ENCODE measurements at regions not wholly inside any gene's neighbourhood (a gene's known extent, or its start where the extent isn't known, plus 50 kb on each side); places are given as distances from the start of the nearest gene placed in this dataset.
"Not testable (repeated sequence)": the region's sequence is repeated elsewhere in the genome, so short reads cannot be mapped to it uniquely, and the experiment has no call there.

DNA sequence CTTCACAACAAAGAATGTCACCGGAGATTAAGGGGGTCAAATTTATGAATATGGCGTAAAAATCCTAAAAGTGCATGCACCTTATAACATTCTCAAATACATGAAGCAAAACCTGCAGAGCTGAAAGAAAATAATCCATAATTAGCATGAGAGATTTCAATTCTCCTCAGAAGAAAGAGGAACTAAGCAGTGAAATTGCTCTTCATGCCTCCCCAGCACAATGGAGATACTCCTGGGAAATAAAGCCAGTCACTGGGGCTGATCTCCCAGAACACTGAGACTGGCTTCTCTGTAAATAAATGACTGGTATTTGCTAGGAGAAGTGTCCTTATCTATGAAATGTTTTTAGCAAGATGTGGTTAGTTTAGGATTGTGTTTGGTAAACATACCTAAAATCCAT, 68.1 kb downstream of the GOLGA6L6 start:
- not testable (repeated sequence) for DNase-seq

DNA sequence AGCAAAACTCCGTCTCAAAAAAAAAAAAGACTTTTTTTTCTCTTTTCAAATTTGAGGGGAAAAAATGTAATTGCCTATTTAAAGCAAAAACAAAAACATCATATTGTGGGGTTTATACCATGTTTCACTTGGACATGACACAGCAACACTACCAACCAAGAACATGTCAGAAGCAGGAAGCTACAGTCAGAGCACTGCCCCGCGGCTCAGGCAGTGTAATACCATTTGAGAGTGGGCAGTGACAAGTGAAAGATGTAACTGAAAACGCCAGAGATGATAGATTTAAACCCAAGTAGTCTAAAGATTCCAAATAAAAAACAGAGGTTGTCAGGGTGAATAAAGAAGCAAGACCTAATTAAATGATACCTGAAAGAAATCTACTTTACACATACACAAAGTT, 68.6 kb downstream of the GOLGA6L6 start:
- not testable (repeated sequence) for DNase-seq

DNA sequence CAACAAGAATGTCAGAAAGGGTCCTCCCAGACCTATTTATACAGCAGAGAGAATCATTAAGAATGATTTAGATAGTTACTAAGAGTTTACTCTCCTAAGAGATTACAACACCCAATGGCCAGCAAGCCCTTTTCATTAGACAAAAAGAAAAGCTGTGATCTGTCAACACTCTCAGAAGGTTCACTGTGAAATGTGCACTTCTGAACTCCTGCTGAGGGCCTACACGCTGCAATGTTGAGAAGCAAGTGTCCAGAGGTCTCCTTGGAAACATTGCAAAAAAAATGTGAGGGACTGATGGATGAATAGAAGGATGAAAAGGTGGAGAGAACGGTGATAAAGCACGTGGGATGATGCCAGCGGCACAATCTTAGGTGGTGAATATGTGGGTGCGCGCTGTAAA, 70.8 kb downstream of the GOLGA6L6 start:
- DNase-seq: not testable (repeated sequence)

GRCh38 chr15:20441138-20441537, 100.5 kb downstream of the GOLGA6L6 start:
- DNase-seq: not testable (repeated sequence)

- DNase-seq: not testable (repeated sequence)
These were observed 101.2 kb downstream of the GOLGA6L6 start for GRCh38 chr15:20440390-20440789.

- DNase-seq: not testable (repeated sequence)
These were observed 102.5 kb downstream of the GOLGA6L6 start for GRCh38 chr15:20439111-20439510.

DNA sequence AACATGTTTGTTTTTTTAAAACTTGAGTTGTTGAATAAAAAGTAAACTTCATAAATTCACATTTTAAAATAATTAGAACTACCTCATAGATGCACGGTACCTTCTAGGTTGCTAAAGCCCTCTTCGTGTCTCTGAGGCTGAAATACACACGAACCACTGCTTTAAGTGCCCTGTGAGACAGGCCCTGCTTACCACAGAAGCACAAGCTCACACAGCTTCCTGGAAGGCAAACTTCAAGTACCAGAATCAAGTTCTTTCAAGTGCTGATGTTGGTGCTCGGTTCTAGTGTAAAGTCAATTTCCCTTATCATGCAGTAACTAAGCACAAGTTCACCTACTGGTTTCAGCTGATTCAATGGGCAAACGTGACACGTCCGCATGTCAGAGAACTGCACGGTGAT, 103.3 kb downstream of the GOLGA6L6 start:
- DNase-seq: not testable (repeated sequence)

DNA sequence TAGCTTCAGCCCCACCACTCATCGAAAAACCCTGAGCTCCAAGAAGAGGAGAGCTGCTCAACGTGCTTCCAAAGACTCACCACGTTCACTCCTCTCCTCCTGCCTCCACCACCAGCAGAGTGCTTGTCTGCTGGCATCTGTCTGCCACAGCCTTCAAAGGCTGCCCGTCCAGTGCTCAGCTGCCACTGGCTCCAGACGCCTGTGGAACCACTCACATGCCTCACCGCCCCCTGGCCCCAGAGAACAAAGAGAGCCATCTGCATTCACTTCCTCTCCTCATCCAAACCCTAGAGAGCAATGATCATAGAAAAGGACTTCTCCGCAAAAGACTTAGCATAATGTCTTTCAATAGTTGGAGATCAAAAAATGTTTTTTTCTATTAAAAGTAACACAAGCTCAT, 108.1 kb downstream of the GOLGA6L6 start:
- DNase-seq: not testable (repeated sequence)

- not testable (repeated sequence) for DNase-seq
These were observed 111.1 kb downstream of the GOLGA6L6 start for GRCh38 chr15:20430495-20430894.

GRCh38 chr15:20420710-20421109, 120.9 kb downstream of the GOLGA6L6 start:
- not testable (repeated sequence) for DNase-seq

DNA sequence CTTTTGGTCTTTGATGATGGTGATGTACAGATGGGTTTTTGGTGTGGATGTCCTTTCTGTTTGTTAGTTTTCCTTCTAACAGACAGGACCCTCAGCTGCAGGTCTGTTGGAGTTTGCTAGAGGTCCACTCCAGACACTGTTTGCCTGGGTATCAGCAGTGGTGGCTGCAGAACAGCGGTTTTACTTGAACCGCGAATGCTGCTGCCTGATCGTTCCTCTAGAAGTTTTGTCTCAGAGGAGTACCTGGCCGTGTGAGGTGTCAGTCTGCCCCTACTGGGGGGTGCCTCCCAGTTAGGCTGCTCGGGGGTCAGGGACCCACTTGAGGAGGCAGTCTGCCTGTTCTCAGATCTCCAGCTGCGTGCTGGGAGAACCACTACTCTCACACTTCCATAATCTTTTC, 125.0 kb downstream of the GOLGA6L6 start:
- DNase-seq: not testable (repeated sequence)

DNA sequence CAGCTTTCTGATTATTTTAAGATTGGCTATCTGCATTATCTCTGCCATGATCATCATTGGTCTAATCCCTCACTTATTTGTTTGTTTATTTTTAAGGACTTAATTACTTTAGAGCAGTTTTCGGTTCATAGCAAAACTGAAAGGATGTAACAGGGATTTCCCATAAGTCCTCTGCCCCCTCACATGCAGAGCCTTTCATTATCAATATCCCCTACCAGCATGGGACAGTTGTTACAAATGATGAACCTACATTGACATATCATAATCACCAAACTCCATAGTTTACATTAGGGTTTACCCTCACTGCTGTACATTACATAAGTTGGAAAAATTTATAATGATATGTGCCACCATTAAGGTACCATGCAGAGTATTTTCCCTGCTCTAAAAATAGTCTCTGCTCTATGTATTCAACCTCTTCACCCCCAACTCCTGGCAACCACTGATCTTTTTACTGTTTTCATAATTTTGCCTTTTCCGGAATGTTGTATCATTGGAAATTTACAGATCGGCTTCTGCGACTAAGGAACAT, 131.9 kb downstream of the GOLGA6L6 start:
- DNase-seq: not testable (repeated sequence)

DNA sequence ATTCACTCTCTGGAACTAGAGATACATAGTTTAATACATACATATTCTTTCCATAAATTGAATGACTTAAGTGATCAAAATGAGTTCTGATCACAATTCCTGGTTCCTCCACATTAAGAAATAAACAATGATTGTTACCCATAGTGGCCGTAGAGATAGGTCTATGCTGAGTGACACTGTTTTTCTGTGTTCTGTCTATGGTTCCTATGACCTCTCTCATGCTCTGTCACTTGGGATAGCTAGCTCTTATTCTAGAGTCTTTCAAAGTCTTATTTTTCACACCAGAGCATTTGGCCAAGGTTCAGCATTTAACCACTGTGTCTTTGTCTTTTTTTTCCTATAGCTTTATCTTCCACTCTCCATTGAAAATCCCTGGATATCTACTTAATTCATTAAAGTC, 132.4 kb downstream of the GOLGA6L6 start:
- DNase-seq: no peak

DNA sequence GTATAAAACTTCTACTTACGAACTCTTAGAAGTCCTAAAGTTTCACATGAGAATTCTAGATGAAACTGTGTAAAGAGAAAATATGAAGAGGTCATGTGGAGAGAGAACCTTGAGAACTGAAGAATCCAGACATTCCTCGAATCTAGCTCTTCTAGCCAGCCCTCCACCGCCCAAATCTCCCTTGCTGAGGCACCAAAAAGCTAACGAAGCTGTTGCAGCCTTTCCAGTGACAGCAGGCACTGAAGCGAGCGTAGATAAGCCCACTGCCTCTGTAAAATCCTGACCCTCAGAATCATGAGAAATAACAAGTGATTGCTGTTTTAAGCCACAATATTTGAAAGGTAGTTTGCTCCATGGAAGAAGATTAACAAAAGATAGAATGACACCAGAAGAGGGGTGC, 134.0 kb downstream of the GOLGA6L6 start:
- no peak for DNase-seq

DNA sequence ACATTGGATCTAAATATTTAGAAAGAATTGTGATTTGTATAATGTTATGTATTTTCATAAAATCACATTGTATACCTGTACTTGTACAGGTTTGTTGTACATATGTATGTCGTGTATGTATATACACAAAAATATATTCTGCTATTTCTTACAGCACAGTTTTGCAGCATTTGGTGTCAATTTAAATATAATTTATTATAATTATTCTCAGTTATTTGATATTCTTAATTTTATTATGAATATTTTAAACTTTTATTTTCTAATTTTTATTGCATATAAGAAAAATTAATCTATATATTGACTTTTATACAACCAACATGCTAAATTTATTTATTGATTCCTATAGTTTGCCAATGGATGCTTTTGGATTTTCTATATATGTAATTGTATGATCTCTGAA, 137.0 kb downstream of the GOLGA6L6 start:
- DNase-seq: not testable (repeated sequence)

DNA sequence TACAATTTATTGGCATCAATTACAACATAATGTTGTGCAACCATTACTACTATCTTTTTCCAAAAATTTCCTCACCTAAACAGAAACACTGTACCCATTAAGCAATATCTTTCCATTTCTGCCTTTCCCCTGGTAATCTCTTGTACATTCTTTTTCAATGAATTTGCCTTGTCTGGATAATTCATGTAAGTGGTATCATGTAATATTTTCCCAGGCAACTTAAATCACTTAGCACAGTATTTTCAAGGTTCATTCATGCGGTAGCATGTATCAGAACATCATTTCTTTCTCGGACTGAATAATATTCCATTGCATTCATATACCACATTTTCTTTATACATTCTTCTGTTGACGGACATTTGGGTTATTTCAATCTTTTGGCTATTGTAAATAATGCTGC, 139.0 kb downstream of the GOLGA6L6 start:
- DNase-seq: peak; percentile 14

GRCh38 chr15:20401058-20401457, 140.5 kb downstream of the GOLGA6L6 start:
- not testable (repeated sequence) for DNase-seq

DNA sequence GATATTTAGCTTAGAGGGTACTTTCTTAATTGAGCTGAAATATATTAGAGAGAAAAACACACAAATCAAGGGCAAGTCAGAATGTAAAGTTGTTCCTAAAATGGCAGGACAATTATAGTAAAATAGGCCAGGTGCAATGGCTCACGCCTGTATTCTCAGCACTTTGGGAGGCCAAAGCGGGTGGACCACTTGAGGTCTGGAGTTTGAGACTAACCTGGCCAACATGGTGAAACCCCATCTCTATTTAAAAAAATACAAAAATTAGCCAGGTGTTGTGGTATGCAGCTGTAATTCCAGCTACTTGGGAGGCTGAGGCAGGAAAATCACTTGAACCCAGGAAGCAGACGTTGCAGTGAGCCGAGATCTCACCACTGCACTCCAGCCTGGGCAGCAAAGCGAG, 142.9 kb downstream of the GOLGA6L6 start:
- not testable (repeated sequence) for DNase-seq

- not testable (repeated sequence) for DNase-seq
These were observed 153.4 kb downstream of the GOLGA6L6 start for GRCh38 chr15:20388161-20388560.

- DNase-seq: no peak
These were observed 155.4 kb downstream of the GOLGA6L6 start for GRCh38 chr15:20386198-20386597.

DNA sequence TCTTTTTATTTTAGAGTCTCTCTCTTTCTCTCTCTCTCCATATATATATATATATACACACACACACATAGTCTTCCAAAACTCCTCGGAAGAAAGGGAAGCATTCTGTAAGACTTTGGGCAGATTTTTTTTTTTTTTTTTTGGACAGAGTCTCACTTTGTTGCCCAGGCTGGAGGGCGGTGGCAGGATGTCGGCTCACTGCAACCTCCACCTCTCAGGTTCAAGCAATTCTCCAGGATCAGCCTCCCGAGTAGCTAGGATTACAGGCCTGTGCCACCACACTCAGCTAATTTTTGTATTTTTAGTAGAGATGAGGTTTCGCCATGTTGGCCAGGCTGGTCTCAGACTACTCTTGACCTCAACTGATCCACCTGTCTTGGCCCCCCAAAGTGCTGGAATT, 161.4 kb downstream of the GOLGA6L6 start:
- not testable (repeated sequence) for DNase-seq

- no peak for DNase-seq
These were observed 164.7 kb downstream of the GOLGA6L6 start for GRCh38 chr15:20376872-20377271.

DNA sequence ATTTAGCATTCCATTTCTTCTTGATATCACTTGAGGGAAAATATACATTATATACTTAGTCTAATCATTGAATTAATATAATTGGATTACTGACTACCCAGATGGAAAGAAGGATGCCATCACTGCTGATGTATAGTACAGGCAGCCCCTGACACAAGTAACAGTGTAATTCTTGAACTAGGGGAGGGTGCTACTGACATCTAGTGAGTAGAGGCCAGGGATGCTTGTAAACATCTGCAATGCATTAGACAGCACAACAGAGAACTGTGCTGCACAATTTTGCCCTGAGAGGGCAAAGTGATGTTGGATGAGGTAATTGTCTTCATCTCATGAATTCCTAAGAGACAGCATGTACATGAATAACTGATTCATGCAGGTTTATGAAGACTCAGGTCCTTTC, 169.2 kb downstream of the GOLGA6L6 start:
- DNase-seq: not testable (repeated sequence)

DNA sequence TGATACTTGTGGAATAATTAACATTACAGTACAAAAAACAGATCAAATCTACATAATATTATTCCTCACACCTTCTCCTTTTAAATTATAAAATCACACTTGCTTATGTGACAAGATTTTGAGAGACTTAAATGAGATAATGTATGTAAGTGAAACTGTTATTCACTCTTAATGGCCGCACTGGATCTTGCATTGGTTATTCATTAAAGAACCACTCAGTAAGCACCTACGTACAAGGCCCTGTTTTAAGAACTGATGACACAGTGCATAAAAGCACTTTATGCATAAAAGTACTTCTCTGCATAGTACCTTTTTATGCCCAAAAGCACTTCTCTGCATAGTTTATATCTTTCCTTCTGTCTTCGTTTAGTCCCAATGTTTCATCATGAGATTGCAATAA, 172.1 kb downstream of the GOLGA6L6 start:
- no peak for DNase-seq

DNA sequence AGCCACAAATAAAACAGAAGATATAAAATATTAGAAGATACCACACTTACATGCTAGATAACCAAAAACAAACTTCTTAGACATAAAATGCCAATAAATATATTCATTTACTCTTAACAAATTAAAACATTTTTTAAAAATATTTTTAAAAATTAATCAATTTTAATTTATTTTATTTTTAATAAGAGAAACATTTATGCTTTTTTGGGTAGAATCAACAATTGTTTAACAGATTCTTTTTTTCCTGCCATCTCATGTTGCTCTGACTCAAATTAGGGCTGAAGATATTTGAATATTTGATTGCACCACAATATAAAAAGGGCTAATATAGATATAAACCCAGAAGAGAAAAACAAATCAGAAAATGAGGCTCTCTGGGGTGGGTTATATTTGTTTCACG, 172.6 kb downstream of the GOLGA6L6 start:
- no peak for DNase-seq
